ENCODE measurements at regions not wholly inside any gene's neighbourhood (a gene's known extent, or its start where the extent isn't known, plus 50 kb on each side); places are given as distances from the start of the nearest gene placed in this dataset.
A peak's percentile ranks its signal among the peaks of the same experiment; 100 is the strongest.

GRCh38 chr5:171569065-171569712, 149.7 kb downstream of the FGF18 start:
- Histone ChIP-seq H3K27ac (no peak overlapping the region), H3K4me1 (peaks cover 0 to 23% (median 0%) of the 10 kb centered on the region in 9 donors), H3K4me3 (no peak overlapping the region), H3K27me3 (no peaks in the 10 kb centered on the region), H3K36me3 (no peaks in the 10 kb centered on the region), H3K9me3 (peaks cover 0 to 35% (median 13%) of the 10 kb centered on the region in 11 donors)
- no peak for TF ChIP-seq CTCF (IDR thresholded peaks at IDR 0.05)
- no peak for DNase-seq
- ATAC-seq, result no peak
- WGBS, 2 donors, result 0 to 83% methylated on average over 1 of the region's 1 CpG
- intact Hi-C loops (cut with DNase I), result no loop called here

GRCh38 chr5:171570244-171570825, 150.9 kb downstream of the FGF18 start:
- Histone ChIP-seq H3K27ac (no peak overlapping the region), H3K4me1 (peaks cover 0 to 23% (median 0%) of the 10 kb centered on the region in 9 donors), H3K9me3 (peaks cover 0 to 36% (median 13%) of the 10 kb centered on the region in 11 donors), H3K36me3 (no peaks in the 10 kb centered on the region), H3K27me3 (no peaks in the 10 kb centered on the region), H3K4me3 (no peak overlapping the region)
- 76 to 79% methylated on average over 2 of the region's 2 CpGs for WGBS, 2 donors
- DNase-seq (no peak), ATAC-seq (no peak)
- TF ChIP-seq CTCF (IDR thresholded peaks at IDR 0.05), result no peak
- intact Hi-C loops (cut with DNase I), result loop anchor here in 1 of 10 donors (10.0 kb wide), 1 partner anchor 146 kb away; no protein-coding TSS in a partner anchor

- WGBS, 2 donors, result 53 to 60% methylated on average over 3 of the region's 3 CpGs
- no peaks in the 10 kb centered on the region for H3K36me3 ChIP-seq
- peaks cover 0 to 44% (median 13%) of the 10 kb centered on the region in 11 donors for H3K9me3 ChIP-seq
- DNase-seq (no peak), ATAC-seq (no peak)
- H3K4me1 ChIP-seq, result peaks cover 0 to 23% (median 0%) of the 10 kb centered on the region in 9 donors
- no peaks in the 10 kb centered on the region for H3K27me3 ChIP-seq
- no peak overlapping the region for H3K27ac ChIP-seq
- no peak for TF ChIP-seq CTCF (IDR thresholded peaks at IDR 0.05)
- intact Hi-C loops (cut with DNase I), result loop anchor here in 1 of 10 donors (10.0 kb wide), 1 partner anchor 147 kb away; no protein-coding TSS in a partner anchor
- H3K4me3 ChIP-seq, result no peak overlapping the region
Observed at GRCh38 chr5:171571663-171572062, 152.2 kb downstream of the FGF18 start.

GRCh38 chr5:171573021-171573420, 153.6 kb downstream of the FGF18 start:
- TF ChIP-seq CTCF (IDR thresholded peaks at IDR 0.05), result no peak
- H3K36me3 ChIP-seq, result no peaks in the 10 kb centered on the region
- intact Hi-C loops (cut with DNase I), result loop anchor here in 1 of 10 donors (10.0 kb wide), 1 partner anchor 148 kb away; no protein-coding TSS in a partner anchor
- peaks cover 0 to 28% (median 7%) of the 10 kb centered on the region in 9 donors for H3K4me1 ChIP-seq
- 46 to 59% methylated on average over 2 of the region's 2 CpGs for WGBS, 2 donors
- ATAC-seq (peak in 7 of 8 donors; percentile 34 to 87 (median 79)), DNase-seq (no peak)
- H3K27me3 ChIP-seq, result no peaks in the 10 kb centered on the region
- H3K4me3 ChIP-seq, result no peak overlapping the region
- H3K27ac ChIP-seq, result peak overlapping the region in 7 of 10 donors; percentile 28 to 70 (median 49)
- H3K9me3 ChIP-seq, result peaks cover 0 to 40% (median 13%) of the 10 kb centered on the region in 11 donors
